T-helper 1 cell treated with Interleukin-12 subunit alpha and Interleukin-12 subunit beta and Interleukin-4 antibody, amounts not matched to agents 30 ng/mL and 1 ng/mL, for 36 hours (primary cell): ENCODE measurements at regions not wholly inside any gene's neighbourhood (a gene's known extent, or its start where the extent isn't known, plus 50 kb on each side); places are given as distances from the start of the nearest gene placed in this dataset.

Source experiments
- intact Hi-C: fragments of 100-400 bp; cut with micrococcal nuclease; formaldehyde crosslinking; loops from one replicate; pipeline ENCODE4 v1.15.1; 2024

DNA sequence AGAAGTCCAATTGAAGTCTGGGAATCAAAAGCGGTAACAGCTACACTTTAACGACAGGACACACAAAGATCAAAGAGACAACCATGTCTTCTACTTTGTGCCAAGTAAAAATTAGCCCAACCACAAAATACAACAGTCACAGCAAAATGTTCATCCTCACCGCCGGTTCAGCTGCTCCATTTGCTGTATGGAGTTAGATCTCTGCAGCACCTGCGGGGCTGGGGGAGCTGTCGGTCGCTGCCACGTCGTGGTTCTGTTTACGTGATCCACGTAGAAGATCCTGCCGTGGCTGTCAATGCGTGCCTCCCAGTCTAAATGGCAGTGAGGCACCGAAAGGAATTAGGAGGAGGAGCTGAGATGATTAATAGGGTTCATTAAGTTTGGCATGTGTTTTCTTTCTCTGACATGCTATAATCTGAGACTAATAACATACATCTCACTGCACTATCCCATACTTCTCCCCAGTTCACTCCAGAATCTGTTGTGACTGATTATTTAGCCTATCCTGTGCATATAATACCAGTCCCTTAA, 136.5 kb upstream of the STK17B start:
- intact Hi-C loops: no loop called here

GRCh38 chr2:196309691-196310090, 138.3 kb upstream of the STK17B start:
- intact Hi-C loops: loop anchor here (2.0 kb wide), 1 partner anchor 15 kb away; no protein-coding TSS in a partner anchor

DNA sequence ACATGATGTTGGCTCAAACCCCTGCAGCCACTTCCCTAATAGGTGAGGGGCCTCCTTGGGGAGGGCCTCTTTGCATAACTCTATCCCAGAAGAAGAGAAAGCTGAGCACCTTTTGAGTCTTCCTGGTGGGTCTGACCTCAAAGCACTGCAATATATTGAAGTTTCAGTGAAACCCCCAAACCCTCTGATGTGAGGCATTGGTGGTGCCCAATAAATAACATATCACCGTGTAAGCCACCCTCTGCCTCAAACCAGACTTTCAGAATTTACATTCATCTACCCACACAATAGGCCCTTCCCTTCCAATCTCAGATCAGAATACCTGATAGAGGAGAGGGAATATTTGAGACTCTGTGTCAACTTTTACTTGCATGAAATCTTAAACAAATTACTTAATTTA, 142.8 kb upstream of the STK17B start:
- intact Hi-C loops: no loop called here

- intact Hi-C loops: no loop called here
Observed at GRCh38 chr2:196314780-196315179, 143.4 kb upstream of the STK17B start.

GRCh38 chr2:196315388-196316049, 144.1 kb upstream of the STK17B start:
- intact Hi-C loops: no loop called here

GRCh38 chr2:196316050-196316430, 144.7 kb upstream of the STK17B start:
- intact Hi-C loops: no loop called here

DNA sequence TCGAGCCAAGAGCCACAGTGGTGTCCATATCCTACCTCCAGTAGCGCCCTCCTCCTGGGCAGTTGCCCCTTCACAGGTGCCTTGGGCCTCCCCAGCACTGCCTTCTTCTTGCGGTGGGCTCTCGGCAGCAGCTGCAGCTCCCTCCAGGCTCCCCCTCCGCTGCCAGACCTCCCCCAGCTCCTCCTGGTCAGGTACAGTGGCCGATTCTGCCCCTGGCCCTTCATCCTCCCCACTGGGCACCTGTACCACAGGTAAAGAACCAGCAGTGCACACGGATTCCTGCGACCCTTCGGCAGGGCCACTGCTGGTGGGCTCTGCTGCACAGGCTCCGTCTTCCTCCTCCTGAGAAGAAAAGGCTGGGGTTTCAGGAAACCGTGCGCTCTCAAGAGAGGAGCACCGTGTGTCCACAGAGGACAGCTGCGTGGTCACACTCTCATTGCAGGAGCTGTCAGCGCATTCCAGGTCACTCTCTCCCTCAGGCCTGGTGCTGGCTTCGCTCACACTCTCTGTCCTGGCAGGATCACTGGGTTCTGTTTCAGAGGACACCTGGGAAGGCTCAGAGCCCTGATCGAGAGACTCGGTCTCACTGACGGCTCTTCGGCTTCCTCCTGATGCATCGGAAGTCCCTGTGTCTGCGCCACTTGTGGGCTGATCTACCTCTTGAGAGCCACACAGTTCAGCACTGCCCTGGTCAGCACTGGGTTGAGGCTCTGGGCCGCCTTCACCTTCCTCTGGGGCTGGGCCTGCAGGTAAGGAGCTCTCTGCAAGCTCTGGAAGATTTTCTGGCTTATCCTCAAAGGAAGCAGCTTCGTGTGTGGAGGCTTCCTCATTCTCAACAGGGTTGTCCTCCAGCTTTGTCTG, 147.4 kb upstream of the STK17B start:
- intact Hi-C loops: no loop called here

GRCh38 chr2:196322973-196323810, 151.8 kb upstream of the STK17B start:
- intact Hi-C loops: no loop called here

DNA sequence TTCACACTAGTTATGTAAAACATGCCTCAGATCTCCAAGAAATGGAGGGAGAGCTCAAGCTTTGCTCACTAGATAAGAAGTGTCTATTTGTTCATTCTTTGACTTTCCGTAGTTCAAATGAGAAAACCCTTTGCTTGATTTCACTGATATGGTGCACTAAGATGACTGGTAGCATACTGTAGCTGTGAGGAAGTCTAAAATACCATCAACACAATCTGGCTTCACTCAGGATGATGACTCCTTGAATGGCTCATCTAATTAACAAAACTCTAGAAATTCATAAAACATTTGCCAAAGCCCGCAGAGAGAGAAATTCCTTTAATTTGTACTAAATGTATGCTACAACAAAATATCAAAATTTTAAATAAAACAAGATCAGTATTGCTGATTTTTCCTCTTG, 152.8 kb upstream of the STK17B start:
- intact Hi-C loops: loop anchor here (2.0 kb wide), 1 partner anchor 13 kb away; no protein-coding TSS in a partner anchor

DNA sequence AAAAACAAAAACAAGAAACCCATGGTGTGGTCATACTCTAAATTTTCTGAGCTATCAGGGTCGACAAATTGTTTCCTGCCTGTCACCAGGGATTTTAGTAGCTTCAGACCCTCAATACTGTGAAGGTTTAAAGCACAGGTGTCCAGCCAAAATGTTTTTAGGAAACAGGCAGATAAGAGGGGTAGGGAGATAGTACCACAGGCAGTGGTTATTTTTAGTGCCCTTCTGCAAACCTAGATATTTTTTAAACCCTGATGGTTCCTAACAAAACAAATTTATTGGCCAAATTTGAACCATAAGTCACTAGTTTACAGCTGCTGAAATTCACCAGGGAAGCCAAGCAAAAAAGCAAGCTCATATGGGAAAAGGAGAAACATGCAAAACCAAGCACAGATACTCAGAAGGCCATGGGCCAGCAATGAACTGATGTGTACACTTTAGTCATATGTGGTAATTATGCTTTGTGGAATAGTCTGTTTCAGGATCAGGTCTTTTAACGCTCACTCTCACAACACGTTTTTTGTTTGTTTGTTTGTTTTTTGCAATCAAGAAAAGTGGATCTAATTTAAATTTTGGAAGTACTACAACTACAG, 156.8 kb upstream of the STK17B start:
- intact Hi-C loops: no loop called here

- intact Hi-C loops: no loop called here
Observed at GRCh38 chr2:196329959-196330358, 158.6 kb upstream of the STK17B start.

DNA sequence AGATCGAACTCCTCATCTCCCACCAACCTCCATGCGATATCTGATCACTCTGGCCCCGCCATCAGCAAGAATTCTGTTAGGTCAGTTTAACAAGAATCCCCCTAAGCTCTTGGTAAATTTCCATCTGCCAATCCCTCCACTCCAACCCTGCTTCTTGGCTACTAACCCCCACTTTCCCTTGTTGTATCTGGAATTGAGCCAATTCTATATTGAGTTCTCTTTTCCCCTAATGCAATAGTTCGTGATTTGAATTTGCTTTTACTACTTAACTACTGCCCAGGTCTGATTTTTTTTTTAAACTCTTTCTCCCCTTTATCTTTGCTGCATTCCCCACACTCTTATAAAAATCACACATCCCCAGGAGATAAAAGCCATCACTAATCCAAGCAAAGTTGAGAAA, 159.3 kb upstream of the STK17B start:
- intact Hi-C loops: no loop called here

DNA sequence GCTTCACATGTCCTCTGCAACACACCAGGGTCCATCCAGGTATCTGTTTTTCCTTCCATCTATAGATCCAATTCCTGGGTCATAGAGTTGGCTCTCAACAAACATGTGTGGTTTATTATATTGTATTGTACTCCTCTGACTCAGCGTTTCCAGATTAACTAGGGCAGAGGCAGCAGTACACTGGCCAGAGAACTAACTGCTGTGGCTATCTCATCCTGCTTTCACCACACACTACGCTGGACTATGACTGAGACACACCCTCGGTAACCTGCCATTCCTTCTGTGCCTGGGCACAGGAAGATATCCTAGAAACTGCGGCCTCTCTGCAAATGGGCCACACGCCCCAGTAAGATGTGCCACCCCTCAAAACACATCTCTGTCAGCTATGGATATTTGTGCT, 159.8 kb upstream of the STK17B start:
- intact Hi-C loops: no loop called here

- intact Hi-C loops: no loop called here
Observed at GRCh38 chr2:196331851-196332250, 160.5 kb upstream of the STK17B start.

GRCh38 chr2:196333397-196333796, 162.0 kb upstream of the STK17B start:
- intact Hi-C loops: no loop called here

DNA sequence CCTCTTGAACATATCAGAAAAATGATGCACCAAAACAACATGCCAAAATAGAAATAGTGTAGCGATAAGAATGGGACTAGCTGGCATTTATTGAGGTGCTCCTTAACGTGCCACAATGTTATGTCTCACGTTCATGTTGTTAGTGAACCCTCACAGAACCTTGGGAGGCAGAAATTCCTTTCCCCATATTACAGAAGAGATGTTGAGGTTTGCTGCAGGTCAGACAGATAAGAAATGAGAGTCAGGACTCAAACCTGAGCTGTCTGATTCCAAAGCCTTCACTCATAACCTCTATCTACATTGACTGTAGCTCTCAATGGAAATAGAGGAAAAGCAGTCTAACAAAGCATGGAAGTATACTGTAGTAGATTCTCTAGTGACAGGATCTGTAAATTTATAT, 163.3 kb upstream of the STK17B start:
- intact Hi-C loops: loop anchor here (5.0 kb wide), 1 partner anchor 122 kb away; no protein-coding TSS in a partner anchor

DNA sequence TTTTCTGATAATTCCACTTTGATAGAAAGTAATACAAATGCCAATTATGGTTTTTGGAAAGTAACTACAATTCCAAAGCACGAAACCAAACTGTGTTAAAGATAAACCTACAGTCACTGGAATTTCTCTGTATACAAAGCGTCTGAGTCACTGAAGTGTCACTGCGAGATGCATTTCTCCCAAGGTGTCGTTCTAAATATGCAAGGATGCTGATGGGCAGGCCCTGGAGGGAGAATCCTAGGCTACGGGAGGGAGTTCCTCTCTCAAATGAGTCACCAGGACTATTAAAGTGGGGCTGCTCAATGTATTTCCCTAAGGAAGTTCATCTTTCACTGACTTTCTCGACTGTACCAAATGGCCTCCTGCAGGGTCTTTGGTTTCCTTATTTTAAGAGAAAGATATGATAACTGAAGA, 163.8 kb upstream of the STK17B start:
- intact Hi-C loops: loop anchor here (5.0 kb wide), 1 partner anchor 123 kb away; no protein-coding TSS in a partner anchor

DNA sequence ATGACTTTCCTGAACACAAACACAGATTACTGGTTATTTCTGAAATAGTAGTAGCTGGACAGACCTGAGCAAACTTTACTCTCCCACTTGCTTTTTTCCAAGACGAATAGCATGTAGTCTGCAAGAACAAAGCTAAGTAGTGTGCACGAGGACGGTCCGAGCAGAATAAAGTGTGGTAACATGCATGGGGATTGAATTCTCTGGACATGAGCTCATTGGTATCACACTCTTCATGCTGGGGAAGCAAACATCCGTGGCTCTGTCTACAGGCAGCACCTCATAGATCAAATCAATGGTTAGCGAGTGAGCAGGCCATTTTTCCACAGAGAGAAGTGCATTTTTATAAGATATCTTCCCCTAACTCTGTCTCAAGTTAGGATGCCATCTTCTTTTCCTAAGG, 164.8 kb upstream of the STK17B start:
- intact Hi-C loops: loop anchor here (2.0 to 5.0 kb wide), 4 partner anchors 37 to 267 kb away; partner anchors contain the start of gene DNAH7

GRCh38 chr2:196336715-196337114, 165.3 kb upstream of the STK17B start:
- intact Hi-C loops: loop anchor here (1.0 to 5.0 kb wide), 7 partner anchors 38 to 268 kb away; partner anchors contain the start of gene DNAH7

DNA sequence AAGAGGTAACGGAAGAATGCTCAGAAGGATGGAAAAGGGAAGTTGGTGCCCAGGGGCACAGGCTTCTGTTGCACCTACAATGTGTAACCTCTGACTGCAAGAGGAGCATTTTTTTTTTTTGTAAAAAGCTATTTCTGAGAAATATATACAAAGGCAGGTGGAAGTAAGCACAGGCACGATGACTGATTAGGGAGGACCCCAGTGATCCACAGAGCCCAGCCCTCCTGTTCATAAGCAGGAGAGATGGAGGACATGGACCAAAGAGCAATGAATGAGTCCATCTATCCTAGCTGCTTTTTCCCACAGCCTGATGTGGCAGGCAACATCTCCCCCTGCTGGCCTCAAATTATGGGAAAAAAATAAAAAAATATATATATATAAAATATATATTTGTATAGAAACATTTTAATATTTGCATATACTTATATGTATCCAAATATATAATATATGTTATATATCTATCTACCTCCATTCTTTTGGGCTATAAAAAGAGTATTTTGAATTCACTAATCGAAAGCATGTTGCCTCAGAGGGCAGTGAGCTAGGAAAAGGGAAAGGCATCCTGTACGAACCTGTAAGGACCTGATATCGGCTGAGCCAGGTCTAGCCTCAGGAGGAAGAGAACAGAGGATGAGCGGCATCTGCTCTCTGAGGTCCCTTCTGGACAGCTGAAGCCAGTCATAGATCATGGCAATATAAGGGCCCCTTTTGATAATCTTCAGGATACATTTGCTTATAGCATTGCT, 166.0 kb upstream of the STK17B start:
- intact Hi-C loops: loop anchor here (1.0 to 5.0 kb wide), 7 partner anchors 39 to 269 kb away; partner anchors contain the start of gene DNAH7
